ENCODE measurements at regions not wholly inside any gene's neighbourhood (a gene's known extent, or its start where the extent isn't known, plus 50 kb on each side); places are given as distances from the start of the nearest gene placed in this dataset.

- POLR2A ChIA-PET, result no interaction called here
- CTCF ChIA-PET, result no interaction called here
Measured at GRCh38 chr15:25936004-25936403, 72.9 kb upstream of the ATP10A start.

GRCh38 chr15:25933456-25934158 lies 70.5 kb upstream of the ATP10A start:
- POLR2A ChIA-PET, result interaction anchor here (0.6 to 0.7 kb wide), 3 partner anchors 73 to 303 kb away, joined by 3 to 4 read pairs (median 4); no protein-coding TSS in a partner anchor
- CTCF ChIA-PET, result interaction anchor here (0.6 to 1.8 kb wide), 25 partner anchors 15 to 930 kb away, joined by 3 to 8 read pairs (median 3); no protein-coding TSS in a partner anchor

DNA sequence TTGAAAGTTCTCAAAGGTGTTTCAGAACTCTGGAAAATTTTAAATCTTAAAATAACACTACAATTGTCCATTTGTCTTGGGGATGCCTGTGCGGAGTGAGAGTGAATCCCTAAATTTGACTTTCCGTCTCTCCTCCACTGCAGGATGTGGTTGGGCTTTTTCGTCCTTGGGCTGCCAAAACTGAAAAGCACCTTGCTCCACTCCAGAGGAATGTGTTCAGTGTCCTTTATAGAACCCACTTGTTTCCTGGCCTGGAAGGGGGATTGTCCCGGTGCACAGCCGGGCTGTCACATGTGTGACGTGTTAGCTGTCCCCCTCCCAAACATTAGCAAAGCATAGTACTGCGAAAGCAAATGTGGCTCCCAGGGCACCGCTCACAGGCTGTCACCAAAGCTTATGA lies 69.6 kb upstream of the ATP10A start:
- CTCF ChIA-PET, result interaction anchor here (0.9 to 1.8 kb wide), 4 partner anchors 70 to 931 kb away, joined by 3 to 8 read pairs (median 3); no protein-coding TSS in a partner anchor
- POLR2A ChIA-PET, result no interaction called here

GRCh38 chr15:25931851-25932250 lies 68.7 kb upstream of the ATP10A start:
- POLR2A ChIA-PET, result no interaction called here
- CTCF ChIA-PET, result no interaction called here

- POLR2A ChIA-PET, result no interaction called here
- CTCF ChIA-PET, result no interaction called here
Measured at GRCh38 chr15:25930931-25931330, 67.8 kb upstream of the ATP10A start.
